ENCODE measurements at regions not wholly inside any gene's neighbourhood (a gene's known extent, or its start where the extent isn't known, plus 50 kb on each side); places are given as distances from the start of the nearest gene placed in this dataset.
"Not testable (repeated sequence)": the region's sequence is repeated elsewhere in the genome, so short reads cannot be mapped to it uniquely, and the experiment has no call there.

GRCh38 chr11:23789938-23790371 lies 706.9 kb upstream of the LUZP2 start:
- intact Hi-C loops (cut with DNase I, micrococcal nuclease), result no loop called here
- no peaks in the 10 kb centered on the region for H3K9me3 ChIP-seq (ENCODE audit: control insufficient read depth in 1 of 2, insufficient read depth in 1 of 2, low read length in 2 of 2)
- H3K36me3 Mint-ChIP-seq (ENCODE audit: low read depth), result no peaks in the 10 kb centered on the region
- H3K27ac ChIP-seq (ENCODE audit: low read depth in 1 of 2, low read length in 2 of 2), result no peak overlapping the region
- ATAC-seq (ENCODE audit: poor library complexity) (no peak), DNase-seq (no peak)
- ChIA-PET POLR2A (no interaction called here), CTCF (interaction anchor here (0.6 kb wide), 1 partner anchor 32 kb away, joined by 3 read pairs; no protein-coding TSS in a partner anchor)
- no peak overlapping the region for H3K4me3 Mint-ChIP-seq
- H3K4me1 ChIP-seq (ENCODE audit: insufficient read depth, low read length), result no peaks in the 10 kb centered on the region
- no peak overlapping the region for H3K4me3 ChIP-seq (ENCODE audit: low read length)
- H3K9me3 Mint-ChIP-seq, result peaks cover 3% of the 10 kb centered on the region
- no peaks in the 10 kb centered on the region for H3K27me3 ChIP-seq (ENCODE audit: control insufficient read depth in 1 of 2, insufficient read depth in 2 of 2, low read length in 2 of 2)
- no peaks in the 10 kb centered on the region for H3K36me3 ChIP-seq (ENCODE audit: insufficient read depth, low read length)
- no peak for TF ChIP-seq CTCF (IDR thresholded peaks at IDR 0.05)
- no peaks in the 10 kb centered on the region for H3K4me1 Mint-ChIP-seq (ENCODE audit: low read depth)
- H3K27me3 Mint-ChIP-seq, result no peaks in the 10 kb centered on the region
- H3K27ac Mint-ChIP-seq, result no peak overlapping the region

GRCh38 chr11:23797624-23798419 lies 699.0 kb upstream of the LUZP2 start:
- DNase-seq (no peak), ATAC-seq (ENCODE audit: poor library complexity) (no peak)
- ChIA-PET POLR2A (no interaction called here), CTCF (no interaction called here)
- Histone ChIP-seq H3K9me3 (ENCODE audit: control insufficient read depth in 1 of 2, insufficient read depth in 1 of 2, low read length in 2 of 2) (no peaks in the 10 kb centered on the region), H3K27ac (ENCODE audit: low read depth in 1 of 2, low read length in 2 of 2) (no peak overlapping the region), H3K27me3 (ENCODE audit: control insufficient read depth in 1 of 2, insufficient read depth in 2 of 2, low read length in 2 of 2) (no peaks in the 10 kb centered on the region), H3K36me3 (ENCODE audit: insufficient read depth, low read length) (no peaks in the 10 kb centered on the region), H3K4me1 (ENCODE audit: insufficient read depth, low read length) (no peaks in the 10 kb centered on the region), H3K4me3 (ENCODE audit: low read length) (no peak overlapping the region)
- H3K4me3 Mint-ChIP-seq, result no peak overlapping the region
- TF ChIP-seq CTCF (IDR thresholded peaks at IDR 0.05), result no peak
- H3K9me3 Mint-ChIP-seq, result peaks cover 7% of the 10 kb centered on the region
- no peaks in the 10 kb centered on the region for H3K36me3 Mint-ChIP-seq (ENCODE audit: low read depth)
- no peak overlapping the region for H3K27ac Mint-ChIP-seq
- intact Hi-C loops (cut with DNase I, micrococcal nuclease), result no loop called here
- H3K27me3 Mint-ChIP-seq, result no peaks in the 10 kb centered on the region
- H3K4me1 Mint-ChIP-seq (ENCODE audit: low read depth), result no peaks in the 10 kb centered on the region

- H3K27me3 Mint-ChIP-seq; H3K36me3 Mint-ChIP-seq (ENCODE audit: low read depth); H3K4me1 ChIP-seq (ENCODE audit: insufficient read depth, low read length); POLR2A ChIA-PET; H3K4me3 ChIP-seq (ENCODE audit: low read length); H3K27ac ChIP-seq (ENCODE audit: low read depth in 1 of 2, low read length in 2 of 2); H3K27me3 ChIP-seq (ENCODE audit: control insufficient read depth in 1 of 2, insufficient read depth in 2 of 2, low read length in 2 of 2); H3K9me3 ChIP-seq (ENCODE audit: control insufficient read depth in 1 of 2, insufficient read depth in 1 of 2, low read length in 2 of 2); H3K9me3 Mint-ChIP-seq; CTCF ChIA-PET; DNase-seq; H3K27ac Mint-ChIP-seq; intact Hi-C loops (cut with DNase I, micrococcal nuclease); H3K4me1 Mint-ChIP-seq (ENCODE audit: low read depth); H3K4me3 Mint-ChIP-seq; ATAC-seq (ENCODE audit: poor library complexity); H3K36me3 ChIP-seq (ENCODE audit: insufficient read depth, low read length): not testable (repeated sequence)
These were observed 662.5 kb upstream of the LUZP2 start for GRCh38 chr11:23834306-23834705.

GRCh38 chr11:23836981-23837380 lies 659.9 kb upstream of the LUZP2 start:
- H3K27ac ChIP-seq (ENCODE audit: low read depth in 1 of 2, low read length in 2 of 2), result no peak overlapping the region
- Mint-ChIP-seq H3K27ac (no peak overlapping the region), H3K27me3 (no peaks in the 10 kb centered on the region), H3K4me3 (no peak overlapping the region), H3K4me1 (ENCODE audit: low read depth) (no peaks in the 10 kb centered on the region), H3K36me3 (ENCODE audit: low read depth) (no peaks in the 10 kb centered on the region), H3K9me3 (peaks cover 8% of the 10 kb centered on the region)
- H3K36me3 ChIP-seq (ENCODE audit: insufficient read depth, low read length), result no peaks in the 10 kb centered on the region
- ChIA-PET CTCF (no interaction called here), POLR2A (no interaction called here)
- DNase-seq, result no peak
- intact Hi-C loops (cut with DNase I, micrococcal nuclease), result no loop called here
- no peak overlapping the region for H3K4me3 ChIP-seq (ENCODE audit: low read length)
- H3K27me3 ChIP-seq (ENCODE audit: control insufficient read depth in 1 of 2, insufficient read depth in 2 of 2, low read length in 2 of 2), result no peaks in the 10 kb centered on the region
- no peak for TF ChIP-seq CTCF (IDR thresholded peaks at IDR 0.05)
- H3K9me3 ChIP-seq (ENCODE audit: control insufficient read depth in 1 of 2, insufficient read depth in 1 of 2, low read length in 2 of 2), result no peaks in the 10 kb centered on the region
- ATAC-seq (ENCODE audit: poor library complexity), result no peak
- H3K4me1 ChIP-seq (ENCODE audit: insufficient read depth, low read length), result no peaks in the 10 kb centered on the region
